D721Med (cell line): ENCODE measurements at regions not wholly inside any gene's neighbourhood (a gene's known extent, or its start where the extent isn't known, plus 50 kb on each side); places are given as distances from the start of the nearest gene placed in this dataset.
"Not testable (repeated sequence)": the region's sequence is repeated elsewhere in the genome, so short reads cannot be mapped to it uniquely, and the experiment has no call there.

Experiments
- DNase-seq: peaks from one replicate; pipeline ENCODE4 v3.0.0; 2011; ENCODE audit warnings: low spot score; ENCODE audit not compliant: insufficient read length
- FAIRE-seq: peaks from 2 replicates; lab custom pipeline; 2011; peaks lifted over from hg19 to GRCh38; lab: Jason Lieb, UNC
- TF ChIP-seq, protein P1 (sequence below): IDR thresholded peaks from 2 replicates; pipeline ENCODE4 v1.5.1; 2012; ENCODE audit warnings: mild to moderate bottlenecking, control low read depth; ENCODE audit not compliant: insufficient read depth; ENCODE audit errors: missing control alignments

- no peak for FAIRE-seq
- no peak for DNase-seq
- TF ChIP-seq, protein P1, sequence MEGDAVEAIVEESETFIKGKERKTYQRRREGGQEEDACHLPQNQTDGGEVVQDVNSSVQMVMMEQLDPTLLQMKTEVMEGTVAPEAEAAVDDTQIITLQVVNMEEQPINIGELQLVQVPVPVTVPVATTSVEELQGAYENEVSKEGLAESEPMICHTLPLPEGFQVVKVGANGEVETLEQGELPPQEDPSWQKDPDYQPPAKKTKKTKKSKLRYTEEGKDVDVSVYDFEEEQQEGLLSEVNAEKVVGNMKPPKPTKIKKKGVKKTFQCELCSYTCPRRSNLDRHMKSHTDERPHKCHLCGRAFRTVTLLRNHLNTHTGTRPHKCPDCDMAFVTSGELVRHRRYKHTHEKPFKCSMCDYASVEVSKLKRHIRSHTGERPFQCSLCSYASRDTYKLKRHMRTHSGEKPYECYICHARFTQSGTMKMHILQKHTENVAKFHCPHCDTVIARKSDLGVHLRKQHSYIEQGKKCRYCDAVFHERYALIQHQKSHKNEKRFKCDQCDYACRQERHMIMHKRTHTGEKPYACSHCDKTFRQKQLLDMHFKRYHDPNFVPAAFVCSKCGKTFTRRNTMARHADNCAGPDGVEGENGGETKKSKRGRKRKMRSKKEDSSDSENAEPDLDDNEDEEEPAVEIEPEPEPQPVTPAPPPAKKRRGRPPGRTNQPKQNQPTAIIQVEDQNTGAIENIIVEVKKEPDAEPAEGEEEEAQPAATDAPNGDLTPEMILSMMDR = no peak
Observed at GRCh38 chr12:11496157-11496851, 100.9 kb upstream of the PRB2 start.

GRCh38 chr12:11497438-11497837 lies 102.1 kb upstream of the PRB2 start:
- FAIRE-seq (no peak), DNase-seq (no peak)
- TF ChIP-seq, protein P1 = no peak

GRCh38 chr12:11497995-11498394 lies 102.6 kb upstream of the PRB2 start:
- TF ChIP-seq, protein P1 = no peak
- FAIRE-seq (no peak), DNase-seq (no peak)

- DNase-seq, FAIRE-seq: not testable (repeated sequence)
Observed at GRCh38 chr12:11498574-11498973, 103.2 kb upstream of the PRB2 start.

DNA sequence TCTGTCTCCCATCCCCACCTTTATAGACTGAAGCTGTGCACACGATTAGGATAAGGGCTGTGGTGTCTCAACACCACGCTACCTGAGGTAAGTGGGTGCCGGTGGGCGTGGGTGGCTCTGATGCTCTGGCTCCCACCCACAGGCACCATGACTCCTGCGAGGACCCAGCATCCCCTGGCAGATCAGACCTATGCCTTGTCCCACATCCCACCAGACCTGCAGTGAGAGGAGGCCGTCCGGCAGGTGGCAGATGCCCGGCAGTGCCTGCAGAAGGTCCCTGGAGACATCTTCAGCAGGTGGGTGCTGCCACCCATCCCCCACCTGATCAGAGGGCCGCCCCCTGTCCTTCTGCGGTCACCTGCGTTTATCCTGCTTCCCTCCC lies 104.4 kb upstream of the PRB2 start:
- DNase-seq (no peak), FAIRE-seq (no peak)
- TF ChIP-seq, protein P1 = no peak

More at GRCh38 chr12:11498574-11498973, 103.2 kb upstream of the PRB2 start:
- TF ChIP-seq, protein P1 = peak; percentile 1

DNA sequence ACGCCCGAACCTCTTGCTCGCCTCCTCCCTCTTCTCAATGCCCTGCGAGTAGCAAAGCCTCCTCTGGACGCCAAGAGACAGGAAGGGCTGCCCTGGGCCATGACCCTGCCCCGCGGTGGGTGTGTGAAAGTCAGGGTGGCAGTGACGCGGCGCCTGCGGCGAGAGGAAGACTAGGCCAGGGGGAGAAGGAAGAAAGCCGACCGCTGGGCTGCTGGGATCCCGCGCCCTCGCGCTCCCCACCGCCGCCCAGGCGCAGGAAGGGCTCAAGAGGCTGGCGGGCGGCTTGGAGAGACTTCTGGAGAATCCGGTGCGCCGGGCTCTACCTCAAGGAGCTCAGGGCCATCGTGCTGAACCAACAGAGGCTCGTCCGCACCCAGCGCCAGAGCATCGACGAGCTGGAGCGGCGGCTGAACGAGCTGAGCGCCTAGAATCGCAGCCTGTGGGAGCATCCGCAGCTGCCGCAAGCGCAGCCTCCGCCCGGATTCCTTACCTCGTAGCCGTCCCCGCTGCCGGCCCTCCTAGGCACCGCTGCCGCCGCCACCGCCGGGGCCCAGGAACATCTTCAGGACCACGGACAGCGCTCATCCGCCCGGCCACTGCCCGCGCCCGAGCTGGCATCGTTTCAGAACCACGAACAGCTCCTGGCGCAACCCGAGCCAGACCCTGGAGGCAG lies 105.0 kb upstream of the PRB2 start:
- peak; percentile 28 for DNase-seq
- TF ChIP-seq, protein P1 = no peak
- FAIRE-seq = no peak

- no peak for FAIRE-seq
- no peak for DNase-seq
Observed at GRCh38 chr12:11500861-11501230, 105.5 kb upstream of the PRB2 start.

More at GRCh38 chr12:11500861-11501230, 105.5 kb upstream of the PRB2 start:
- TF ChIP-seq, protein P1 = no peak
